ENCODE measurements at regions not wholly inside any gene's neighbourhood (a gene's known extent, or its start where the extent isn't known, plus 50 kb on each side); places are given as distances from the start of the nearest gene placed in this dataset.

- no peak for TF ChIP-seq NFIC (IDR thresholded peaks at IDR 0.05)
- TF ChIP-seq REST (IDR thresholded peaks at IDR 0.05; ENCODE audit: low read depth): no peak
- TF ChIP-seq TCF12 (IDR thresholded peaks at IDR 0.05; ENCODE audit: low read depth): no peak
- TF ChIP-seq EP300 (IDR thresholded peaks at IDR 0.05; ENCODE audit: borderline replicate concordance): no peak
- no peak for TF ChIP-seq CEBPB (IDR thresholded peaks at IDR 0.05)
- TF ChIP-seq TEAD4 (IDR thresholded peaks at IDR 0.05): no peak
- no peak for TF ChIP-seq FOXM1 (IDR thresholded peaks at IDR 0.05; ENCODE audit: borderline replicate concordance, low read depth)
- no peak for TF ChIP-seq USF1 (IDR thresholded peaks at IDR 0.05)
- TF ChIP-seq YY1 (IDR thresholded peaks at IDR 0.05; ENCODE audit: low read depth): no peak
- no peak for TF ChIP-seq RAD21 (IDR thresholded peaks at IDR 0.05; ENCODE audit: low read depth)
- no peak for TF ChIP-seq EGR1 (IDR thresholded peaks at IDR 0.05)
- no peak for TF ChIP-seq TAF1 (IDR thresholded peaks at IDR 0.05; ENCODE audit: low read depth)
- TF ChIP-seq ZBTB7A (IDR thresholded peaks at IDR 0.05; ENCODE audit: low read depth): no peak
- TF ChIP-seq MAX (IDR thresholded peaks at IDR 0.05): no peak
- no peak for TF ChIP-seq CREB1 (IDR thresholded peaks at IDR 0.05; ENCODE audit: low read depth)
Measured at GRCh38 chrX:30943984-30944383, 54.9 kb upstream of the TAB3 start.

- TF ChIP-seq YY1 (IDR thresholded peaks at IDR 0.05; ENCODE audit: low read depth) (no peak), RAD21 (IDR thresholded peaks at IDR 0.05; ENCODE audit: low read depth) (no peak), USF1 (IDR thresholded peaks at IDR 0.05) (no peak), TCF12 (IDR thresholded peaks at IDR 0.05; ENCODE audit: low read depth) (no peak), MAX (IDR thresholded peaks at IDR 0.05) (no peak), CEBPB (IDR thresholded peaks at IDR 0.05) (no peak), FOXM1 (IDR thresholded peaks at IDR 0.05; ENCODE audit: borderline replicate concordance, low read depth) (no peak), EGR1 (IDR thresholded peaks at IDR 0.05) (no peak), ZBTB7A (IDR thresholded peaks at IDR 0.05; ENCODE audit: low read depth) (no peak), CREB1 (IDR thresholded peaks at IDR 0.05; ENCODE audit: low read depth) (no peak), TEAD4 (IDR thresholded peaks at IDR 0.05) (no peak), TAF1 (IDR thresholded peaks at IDR 0.05; ENCODE audit: low read depth) (no peak), REST (IDR thresholded peaks at IDR 0.05; ENCODE audit: low read depth) (no peak), EP300 (IDR thresholded peaks at IDR 0.05; ENCODE audit: borderline replicate concordance) (no peak), NFIC (IDR thresholded peaks at IDR 0.05) (no peak)
Measured at GRCh38 chrX:30941898-30942297, 52.8 kb upstream of the TAB3 start.

- no peak for TF ChIP-seq USF1 (IDR thresholded peaks at IDR 0.05)
- no peak for TF ChIP-seq YY1 (IDR thresholded peaks at IDR 0.05; ENCODE audit: low read depth)
- no peak for TF ChIP-seq EP300 (IDR thresholded peaks at IDR 0.05; ENCODE audit: borderline replicate concordance)
- TF ChIP-seq REST (IDR thresholded peaks at IDR 0.05; ENCODE audit: low read depth): no peak
- no peak for TF ChIP-seq NFIC (IDR thresholded peaks at IDR 0.05)
- no peak for TF ChIP-seq MAX (IDR thresholded peaks at IDR 0.05)
- TF ChIP-seq RAD21 (IDR thresholded peaks at IDR 0.05; ENCODE audit: low read depth): no peak
Measured at GRCh38 chrX:30939928-30940327, 50.9 kb upstream of the TAB3 start.
